T-helper 1 cell treated with Interleukin-12 subunit alpha and Interleukin-12 subunit beta and Interleukin-4 antibody, amounts not matched to agents 30 ng/mL and 1 ng/mL, for 36 hours (primary cell): ENCODE measurements at regions not wholly inside any gene's neighbourhood (a gene's known extent, or its start where the extent isn't known, plus 50 kb on each side); places are given as distances from the start of the nearest gene placed in this dataset.
"Not testable (repeated sequence)": the region's sequence is repeated elsewhere in the genome, so short reads cannot be mapped to it uniquely, and the experiment has no call there.

Source experiments
- intact Hi-C: fragments of 100-400 bp; cut with micrococcal nuclease; formaldehyde crosslinking; loops from one replicate; pipeline ENCODE4 v1.15.1; 2024

GRCh38 chrX:128396601-128397000 lies 344.4 kb upstream of the ACTRT1 start:
- intact Hi-C loops: no loop called here

DNA sequence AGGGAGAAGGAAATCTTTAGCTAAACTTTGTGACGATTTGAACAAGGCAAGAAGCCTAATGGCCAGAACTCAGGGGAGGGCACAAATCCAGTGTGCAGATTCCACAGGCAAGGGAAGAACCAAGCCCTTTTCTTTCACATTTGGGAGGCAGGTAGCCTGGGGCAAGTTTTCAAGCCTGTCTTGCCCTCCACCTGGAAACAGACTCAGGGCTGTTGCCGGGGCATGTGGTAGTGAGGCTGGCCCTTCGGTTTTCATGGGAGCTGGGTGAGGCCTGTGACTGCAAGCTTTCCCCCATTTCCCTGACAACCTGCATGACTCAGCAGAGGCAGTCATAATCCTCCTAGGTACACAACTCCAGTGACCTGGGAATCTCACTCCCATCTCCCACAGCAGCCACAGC lies 331.6 kb upstream of the ACTRT1 start:
- intact Hi-C loops: not testable (repeated sequence)

DNA sequence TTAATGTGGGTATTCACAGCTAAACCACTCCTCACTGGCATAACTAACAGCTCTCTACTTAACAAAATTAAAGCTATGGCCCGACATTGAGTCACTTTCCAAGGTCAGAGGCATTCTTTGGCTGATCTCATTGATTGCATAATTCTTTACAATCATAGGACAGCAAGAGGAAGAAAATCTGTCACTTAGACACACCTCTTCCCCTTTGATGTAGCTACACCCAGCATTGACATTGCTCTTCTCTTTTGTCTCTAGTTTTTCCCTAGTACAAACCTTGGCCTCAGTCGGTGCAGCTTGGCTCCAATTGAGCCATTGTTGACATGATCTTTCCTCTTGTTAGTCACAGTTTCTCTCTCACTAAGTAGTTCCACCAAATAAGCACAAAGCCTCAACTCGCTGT lies 313.3 kb upstream of the ACTRT1 start:
- intact Hi-C loops: no loop called here

- intact Hi-C loops: no loop called here
Observed at GRCh38 chrX:128335671-128336070, 283.5 kb upstream of the ACTRT1 start.

- intact Hi-C loops: no loop called here
Observed at GRCh38 chrX:128334821-128335220, 282.6 kb upstream of the ACTRT1 start.

GRCh38 chrX:128310912-128311311 lies 258.7 kb upstream of the ACTRT1 start:
- intact Hi-C loops: no loop called here

GRCh38 chrX:128309311-128309710 lies 257.1 kb upstream of the ACTRT1 start:
- intact Hi-C loops: no loop called here

- intact Hi-C loops: no loop called here
Observed at GRCh38 chrX:128294198-128294597, 242.0 kb upstream of the ACTRT1 start.

GRCh38 chrX:128287693-128288092 lies 235.5 kb upstream of the ACTRT1 start:
- intact Hi-C loops: no loop called here

- intact Hi-C loops: no loop called here
Observed at GRCh38 chrX:128250621-128251020, 198.4 kb upstream of the ACTRT1 start.

- intact Hi-C loops: no loop called here
Observed at GRCh38 chrX:128216364-128216763, 164.2 kb upstream of the ACTRT1 start.

DNA sequence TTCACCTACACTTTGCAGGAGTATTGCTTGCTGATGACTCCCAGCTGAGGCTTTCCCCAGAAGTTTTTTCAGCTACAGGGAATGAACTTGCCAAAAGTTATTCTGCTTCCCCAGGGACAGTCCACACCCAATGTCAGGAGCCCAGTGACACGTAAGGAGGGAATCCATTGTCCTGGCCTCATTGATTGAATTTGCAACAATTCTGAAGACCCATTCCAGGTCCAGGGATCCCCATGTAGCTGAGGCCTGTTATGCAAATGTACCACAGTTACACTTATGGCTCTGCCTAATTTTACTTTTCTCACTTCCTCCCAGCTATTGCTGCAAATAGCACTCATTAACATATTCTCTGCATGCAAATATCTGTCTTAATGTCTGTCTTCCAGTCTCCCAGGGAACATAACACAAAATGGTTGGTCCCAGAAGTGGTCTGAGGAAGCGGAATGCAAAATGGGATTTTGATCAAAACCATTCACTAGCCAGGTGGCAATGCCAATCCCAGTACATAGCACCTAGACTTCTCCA lies 113.7 kb upstream of the ACTRT1 start:
- intact Hi-C loops: no loop called here

DNA sequence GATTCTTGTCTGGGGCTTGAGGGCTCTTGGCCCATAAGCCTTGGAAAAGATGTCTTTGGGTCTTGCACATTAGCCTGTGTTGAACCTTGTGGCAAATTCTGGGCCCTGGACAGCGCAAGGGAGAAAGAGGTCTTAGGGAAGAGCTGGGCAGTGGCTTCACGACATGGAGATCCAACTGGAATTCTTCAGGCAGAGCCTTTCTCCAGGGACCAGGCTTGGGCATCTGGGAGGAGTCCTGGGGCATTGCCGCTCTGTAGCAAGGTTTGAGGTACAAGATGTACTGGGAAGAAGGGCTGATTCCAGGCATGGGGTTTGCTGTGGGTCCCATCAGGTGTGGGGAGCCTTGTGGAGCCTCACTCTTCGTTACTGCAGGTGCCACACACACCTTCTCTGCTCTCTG lies 104.0 kb upstream of the ACTRT1 start:
- intact Hi-C loops: no loop called here

GRCh38 chrX:128142745-128143144 lies 90.5 kb upstream of the ACTRT1 start:
- intact Hi-C loops: no loop called here

- intact Hi-C loops: loop anchor here (5.0 kb wide), 1 partner anchor 676 kb away; no protein-coding TSS in a partner anchor
Observed at GRCh38 chrX:128106630-128107029, 54.4 kb upstream of the ACTRT1 start.

GRCh38 chrX:128105659-128106058 lies 53.5 kb upstream of the ACTRT1 start:
- intact Hi-C loops: loop anchor here (5.0 kb wide), 1 partner anchor 677 kb away; no protein-coding TSS in a partner anchor
